Keratinocyte (primary cell): ENCODE measurements at regions not wholly inside any gene's neighbourhood (a gene's known extent, or its start where the extent isn't known, plus 50 kb on each side); places are given as distances from the start of the nearest gene placed in this dataset.

Experiments used
- CTCF ChIP-seq, 3 experiments: IDR thresholded peaks in 1 of 3; conservative IDR thresholded peaks in 1 of 3; optimal IDR thresholded peaks in 1 of 3; 2 replicates in 2 of 3; 3 replicates in 1 of 3; pipeline versions ENCODE3 to v1.5.1; 2011; ENCODE audit warnings: low read length in 3 of 3, mild to moderate bottlenecking in 3 of 3, moderate library complexity in 2 of 3, control low read depth in 1 of 3, inconsistent platforms in 1 of 3; ENCODE audit not compliant: insufficient read depth in 2 of 3; ENCODE audit errors: extremely low read depth in 1 of 3
- EZH2 ChIP-seq: IDR thresholded peaks from one replicate; pipeline ENCODE4 v1.6.1; 2012; ENCODE audit warnings: inconsistent platforms, mild to moderate bottlenecking, low read length, moderate library complexity

GRCh38 chr20:39627765-39628164 lies 665.6 kb downstream of the DHX35 start:
- TF ChIP-seq EZH2, result no peak
- no peak for TF ChIP-seq CTCF (optimal IDR thresholded peaks at IDR 0.05 in 1 of 3, IDR thresholded peaks at IDR 0.05 in 1 of 3, conservative IDR thresholded peaks at IDR 0.05 in 1 of 3; ENCODE audit: extremely low read depth in 1 of 3, insufficient read depth in 2 of 3, low read length in 3 of 3)
